ENCODE measurements at regions not wholly inside any gene's neighbourhood (a gene's known extent, or its start where the extent isn't known, plus 50 kb on each side); places are given as distances from the start of the nearest gene placed in this dataset.
"Not testable (repeated sequence)": the region's sequence is repeated elsewhere in the genome, so short reads cannot be mapped to it uniquely, and the experiment has no call there.

GRCh38 chr12:77249892-77250291 is 184.5 kb upstream of the E2F7 start:
- no peak for DNase-seq

DNA sequence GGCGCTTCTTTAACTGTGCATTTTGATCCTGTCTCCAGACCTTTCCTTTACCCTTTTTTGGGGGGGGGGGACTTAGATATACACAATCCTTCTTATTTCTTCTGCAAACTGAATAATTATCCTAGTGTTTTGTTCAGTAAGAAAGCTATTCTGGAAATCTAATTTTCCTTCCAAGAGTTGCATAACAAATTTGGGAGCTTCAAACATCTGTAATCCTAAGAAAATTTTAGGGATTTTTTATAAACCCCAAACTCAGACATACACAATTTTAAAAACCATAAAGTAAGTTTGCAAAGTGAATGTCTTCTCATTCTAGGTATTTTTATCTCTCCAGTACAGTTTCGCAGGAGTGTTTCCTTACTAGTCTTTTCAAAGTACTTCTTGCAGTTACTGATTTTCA is 182.7 kb upstream of the E2F7 start:
- DNase-seq: no peak

- no peak for DNase-seq
These were observed 182.2 kb upstream of the E2F7 start for GRCh38 chr12:77247542-77247941.

- no peak for DNase-seq
These were observed 178.0 kb upstream of the E2F7 start for GRCh38 chr12:77243345-77243744.

- no peak for DNase-seq
These were observed 174.2 kb upstream of the E2F7 start for GRCh38 chr12:77239617-77240016.

DNA sequence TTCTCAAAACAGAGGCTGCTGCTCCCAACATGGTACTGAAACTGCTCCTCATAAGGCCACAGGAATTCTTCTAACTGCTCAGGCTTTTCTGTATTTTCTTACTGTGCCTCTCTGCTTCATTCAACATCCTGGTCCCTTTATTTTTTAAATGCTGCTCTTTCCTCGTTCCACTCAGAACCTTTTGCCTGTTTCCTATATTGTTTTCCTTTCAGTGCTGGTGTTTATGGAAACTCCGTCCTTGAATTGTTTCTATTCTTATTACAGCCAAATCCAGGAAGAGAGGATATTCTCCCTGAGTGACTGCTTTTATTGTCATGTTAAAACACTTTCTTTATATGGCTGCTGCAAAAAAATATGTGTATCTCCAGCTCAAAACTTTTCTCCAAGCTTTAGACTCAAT is 173.0 kb upstream of the E2F7 start:
- DNase-seq: no peak

DNA sequence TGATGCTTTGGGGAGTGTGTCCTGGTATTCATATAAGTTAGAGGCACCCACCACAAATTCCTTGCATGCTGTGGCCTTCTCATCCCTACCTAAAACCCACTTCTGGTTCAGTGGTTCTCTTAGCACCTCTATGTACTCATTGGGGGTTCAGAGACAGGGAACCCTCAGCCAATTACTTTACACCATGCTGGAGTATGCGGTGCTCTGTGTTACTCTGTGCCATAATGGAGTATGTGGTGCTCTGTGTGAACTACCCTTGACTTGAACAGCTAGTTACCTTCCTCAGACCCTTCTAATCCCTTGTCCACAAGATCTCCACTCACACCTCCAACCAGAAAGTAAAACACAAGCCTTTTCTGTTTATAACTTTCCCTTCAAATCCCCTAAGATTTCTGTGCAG is 172.5 kb upstream of the E2F7 start:
- DNase-seq: no peak

DNA sequence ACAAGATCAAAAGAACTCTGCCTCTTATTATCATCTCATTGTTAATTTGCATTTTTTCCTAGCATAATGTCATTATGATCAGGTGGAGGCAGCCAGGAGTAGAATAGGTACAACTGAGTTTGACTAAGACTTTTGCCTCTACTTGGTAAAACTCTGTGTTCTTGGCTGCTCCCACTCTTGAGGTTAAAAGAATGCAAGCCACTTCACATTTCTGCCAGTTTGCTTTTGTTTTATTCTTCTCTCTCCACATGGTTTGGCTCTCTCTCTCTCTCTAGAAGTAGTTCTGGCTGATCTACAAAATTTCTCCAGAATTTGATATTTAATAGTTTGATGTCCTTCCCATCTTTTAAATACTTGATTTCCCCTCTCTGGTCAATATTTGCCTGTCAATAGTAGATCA is 170.7 kb upstream of the E2F7 start:
- DNase-seq: no peak

DNA sequence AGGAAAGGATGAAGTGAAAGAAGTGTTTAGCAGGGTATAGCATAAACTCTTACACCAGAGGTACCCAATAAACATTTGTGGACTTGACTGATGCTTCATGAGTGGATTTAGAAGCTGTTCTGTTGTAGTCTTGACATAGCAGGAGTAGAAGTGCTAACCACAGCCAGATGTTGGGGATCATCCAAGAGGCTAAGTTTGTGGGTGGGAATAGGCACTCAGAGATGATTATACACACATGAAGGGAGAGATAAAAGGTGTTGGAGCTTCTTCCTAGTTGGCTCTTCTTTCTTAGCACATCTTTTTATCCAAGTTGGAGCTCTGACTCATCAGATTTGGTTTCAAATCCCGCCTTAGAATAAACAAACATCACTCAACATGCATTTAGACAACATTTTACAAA is 166.7 kb upstream of the E2F7 start:
- no peak for DNase-seq

DNA sequence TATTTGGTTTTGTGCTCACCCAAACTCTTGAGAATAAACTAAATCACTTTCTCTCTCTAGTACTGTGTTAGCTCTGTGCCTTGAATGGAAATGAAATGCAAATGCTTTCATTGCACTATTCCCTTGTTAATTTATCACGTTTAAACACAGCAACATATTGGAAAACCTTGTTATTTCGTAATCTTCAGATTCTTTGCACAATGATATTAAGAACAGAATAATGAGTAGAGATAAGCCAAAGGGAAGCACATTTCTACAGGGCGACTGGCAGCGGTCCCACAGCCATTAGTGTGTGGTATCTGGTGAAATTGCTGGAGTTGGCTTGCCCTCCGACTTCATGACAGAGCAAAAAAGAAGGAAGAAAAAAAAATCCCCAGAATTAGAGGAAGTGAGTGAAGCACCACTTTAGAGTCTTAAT is 166.1 kb upstream of the E2F7 start:
- no peak for DNase-seq

GRCh38 chr12:77229640-77230442 is 164.5 kb upstream of the E2F7 start:
- no peak for DNase-seq

DNA sequence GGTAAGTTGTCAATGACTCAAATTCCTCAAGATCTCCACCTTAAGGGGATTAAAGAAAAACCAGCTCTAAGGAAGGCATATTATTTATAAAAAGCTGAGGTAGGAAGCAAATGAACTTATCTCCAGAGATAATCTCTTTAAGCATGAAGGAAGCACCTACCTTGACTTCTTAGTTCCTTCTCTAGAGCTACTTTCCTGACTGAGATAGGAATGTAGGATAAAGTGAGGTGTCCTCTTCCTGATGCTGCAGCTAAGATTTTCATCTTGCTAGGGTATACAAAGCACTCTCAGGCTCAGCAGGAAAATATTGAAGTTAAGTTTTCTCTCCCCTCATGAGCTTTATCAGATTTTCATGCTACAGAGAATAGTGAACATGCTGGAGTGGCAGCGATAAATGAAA is 163.0 kb upstream of the E2F7 start:
- no peak for DNase-seq

- no peak for DNase-seq
These were observed 161.0 kb upstream of the E2F7 start for GRCh38 chr12:77226368-77226767.

GRCh38 chr12:77225373-77225772 is 160.0 kb upstream of the E2F7 start:
- no peak for DNase-seq

GRCh38 chr12:77224346-77224745 is 159.0 kb upstream of the E2F7 start:
- DNase-seq: no peak

DNA sequence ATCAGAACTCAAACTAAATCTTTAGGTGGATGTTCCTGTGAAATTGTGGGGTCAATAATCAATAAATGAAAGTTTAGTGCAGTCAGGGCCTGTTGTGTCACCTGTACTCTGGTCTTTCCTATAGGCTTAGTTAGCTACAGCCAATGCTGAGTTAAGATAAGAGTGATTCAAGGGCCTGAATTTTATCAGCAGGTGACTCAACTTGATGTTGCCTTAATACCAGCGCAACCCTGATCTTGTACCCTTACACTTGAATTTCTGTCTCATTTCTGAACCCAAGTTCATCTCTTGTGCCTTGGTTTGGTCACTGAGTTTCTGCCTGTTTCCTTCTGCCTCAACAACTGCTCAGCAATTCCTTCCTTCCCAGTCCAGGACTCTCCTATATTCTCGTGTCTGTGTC is 157.0 kb upstream of the E2F7 start:
- DNase-seq: no peak

DNA sequence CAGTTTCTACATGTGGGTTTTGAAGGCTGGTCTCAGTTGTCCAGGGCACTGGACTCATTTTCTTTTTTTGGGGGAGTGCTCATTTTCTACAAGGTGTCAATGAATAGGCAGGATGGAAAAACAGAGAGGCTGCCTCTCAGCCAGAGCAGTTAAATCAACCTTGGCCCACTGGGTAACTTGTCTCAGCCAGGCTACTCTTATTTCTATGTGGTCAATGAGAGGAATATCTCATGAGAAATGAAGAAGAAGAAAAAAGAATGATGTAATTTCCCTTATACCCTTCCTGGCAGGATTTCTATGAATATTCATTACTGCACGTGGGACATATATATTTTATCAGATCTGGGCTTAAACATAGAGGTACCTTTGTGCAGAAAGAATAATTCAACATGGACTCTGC is 155.2 kb upstream of the E2F7 start:
- DNase-seq: no peak

GRCh38 chr12:77218278-77218677 is 152.9 kb upstream of the E2F7 start:
- DNase-seq: no peak

- not testable (repeated sequence) for DNase-seq
These were observed 150.8 kb upstream of the E2F7 start for GRCh38 chr12:77216136-77216535.

DNA sequence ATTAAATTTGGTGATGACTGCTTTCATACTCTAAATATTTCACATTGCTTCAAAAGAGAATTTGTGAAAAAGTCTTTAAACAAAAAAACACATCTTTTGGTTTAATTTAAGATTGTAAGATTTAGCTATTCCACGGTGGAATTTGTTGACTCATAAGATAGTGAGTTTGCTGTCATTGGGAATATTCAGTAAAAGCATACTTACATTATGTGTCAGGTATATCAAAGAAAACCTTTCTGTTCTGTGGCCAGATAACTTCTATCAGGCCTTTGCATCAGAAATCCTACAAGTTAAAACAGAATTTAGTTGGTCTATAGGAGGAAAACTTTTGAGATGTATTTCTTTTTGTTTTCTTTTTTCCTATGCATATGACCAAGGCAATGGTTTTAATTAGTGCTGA is 148.8 kb upstream of the E2F7 start:
- no peak for DNase-seq

GRCh38 chr12:77213319-77213718 is 147.9 kb upstream of the E2F7 start:
- no peak for DNase-seq

GRCh38 chr12:77210724-77211123 is 145.4 kb upstream of the E2F7 start:
- no peak for DNase-seq

DNA sequence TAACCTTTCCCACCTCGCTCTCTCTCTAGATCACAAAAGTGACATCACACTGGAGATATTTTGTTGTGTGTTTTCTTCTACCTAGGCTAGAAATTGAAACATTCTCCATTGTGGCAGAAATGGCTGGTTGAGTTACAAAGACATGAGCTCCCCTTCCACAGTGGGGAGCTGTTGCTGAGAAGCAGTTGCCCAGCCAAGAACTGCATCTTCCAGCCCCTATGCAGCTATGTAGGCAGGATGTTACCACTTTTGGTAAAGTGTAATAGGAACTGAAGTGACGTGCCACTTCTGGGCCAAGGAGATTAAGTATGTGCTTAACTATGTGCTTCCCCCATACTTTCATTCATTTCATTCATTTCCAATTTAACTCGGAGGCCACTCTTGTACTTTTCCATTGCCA is 138.7 kb upstream of the E2F7 start:
- no peak for DNase-seq

- DNase-seq: no peak
These were observed 137.2 kb upstream of the E2F7 start for GRCh38 chr12:77202457-77203060.

- no peak for DNase-seq
These were observed 124.6 kb upstream of the E2F7 start for GRCh38 chr12:77189901-77190416.
